Skeletal muscle cell (primary cell): ENCODE measurements at regions not wholly inside any gene's neighbourhood (a gene's known extent, or its start where the extent isn't known, plus 50 kb on each side); places are given as distances from the start of the nearest gene placed in this dataset.
A peak's percentile ranks its signal among the peaks of the same experiment; 100 is the strongest.

Experiments used
- DNase-seq: peaks from one replicate; pipeline ENCODE4 v3.0.0-alpha.2; 2010; ENCODE audit warnings: low read depth
- H3K4me3 ChIP-seq: 2 replicates; pipeline ENCODE4 v1.5.1; 2011; ENCODE audit warnings: low read depth, mild to moderate bottlenecking, control low read depth, low read length, moderate library complexity

DNA sequence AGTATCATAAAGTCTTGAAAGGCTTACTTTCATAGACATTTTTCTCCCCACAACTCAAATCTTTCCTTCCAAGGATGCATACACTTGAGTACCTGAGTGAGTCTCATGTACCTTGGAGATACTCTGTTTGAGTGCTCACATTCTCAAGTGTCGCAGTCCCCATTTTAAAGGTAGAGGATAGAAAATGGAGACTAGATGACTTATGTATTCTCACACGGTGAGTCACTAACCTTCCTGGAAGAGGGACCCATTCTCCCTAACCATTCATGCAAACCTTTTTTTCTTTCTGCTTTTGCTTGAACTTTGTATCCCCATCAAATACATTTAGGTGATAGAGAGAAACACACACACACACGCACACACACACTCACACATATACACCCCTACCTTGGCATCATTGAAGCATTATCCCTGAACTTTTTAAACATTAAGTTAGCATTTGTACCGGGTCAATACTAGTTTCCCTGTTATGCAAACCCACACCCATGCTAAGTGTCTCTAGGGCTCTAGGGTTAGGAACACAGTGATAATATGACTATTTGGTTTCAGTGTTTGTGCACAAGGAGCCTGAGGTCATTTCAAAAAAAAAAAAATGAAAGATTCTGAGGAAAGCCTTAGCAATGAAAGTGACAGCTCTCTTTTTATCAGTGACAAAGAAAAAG, 236.2 kb downstream of the IKZF2 start:
- DNase-seq: no peak
- no peak overlapping the region for H3K4me3 ChIP-seq

DNA sequence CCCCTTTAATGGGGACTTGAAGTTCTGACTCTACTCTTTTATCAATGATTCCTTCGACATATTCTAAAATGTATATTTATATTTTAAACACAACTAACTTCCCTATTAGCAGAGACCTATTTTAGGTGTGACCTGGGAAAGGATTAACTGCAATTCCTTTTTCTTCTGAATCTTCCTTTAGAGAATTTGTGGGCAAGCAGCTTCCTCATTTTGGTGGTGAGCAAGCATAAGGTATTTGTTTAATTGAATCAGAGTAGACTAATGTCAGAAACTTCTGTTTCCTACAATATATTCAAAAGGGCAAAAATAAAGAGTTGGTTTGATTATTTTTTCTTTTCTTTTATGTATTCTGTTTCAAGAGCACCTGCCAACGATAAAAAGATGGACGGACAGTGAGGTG, 237.0 kb downstream of the IKZF2 start:
- H3K4me3 ChIP-seq: no peak overlapping the region
- DNase-seq: no peak

DNA sequence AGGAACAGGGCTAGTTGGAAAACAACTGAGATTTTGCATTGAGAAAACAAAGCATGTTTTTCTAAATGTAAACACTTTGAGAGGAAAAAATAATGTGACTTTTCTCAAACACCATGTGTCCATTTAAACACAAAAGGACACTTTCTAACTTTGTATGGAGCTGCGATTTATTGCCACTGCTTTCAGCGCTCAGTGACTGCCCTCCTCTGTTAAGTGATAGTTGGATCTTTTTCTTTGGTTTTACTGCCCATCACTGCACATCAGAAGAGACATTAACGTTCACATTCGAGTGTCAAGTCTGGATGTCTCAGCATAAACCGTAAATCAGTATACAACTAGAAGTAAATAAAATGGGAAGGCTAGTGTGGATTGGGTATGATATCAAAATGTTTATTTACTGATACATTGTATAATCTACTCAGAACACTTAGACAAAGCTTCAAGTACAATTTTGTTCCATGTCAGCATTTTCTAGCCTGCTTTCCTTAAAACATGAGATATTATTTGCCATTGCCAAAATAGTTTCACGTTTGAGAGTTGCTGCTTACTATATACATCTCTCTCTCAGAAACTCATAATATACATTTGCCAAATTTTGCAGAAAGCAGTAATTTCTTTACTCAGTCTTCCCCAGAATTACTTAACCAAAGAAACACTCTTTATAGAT, 237.6 kb downstream of the IKZF2 start:
- DNase-seq: no peak
- H3K4me3 ChIP-seq: no peak overlapping the region

- H3K4me3 ChIP-seq: no peak overlapping the region
Observed at GRCh38 chr2:212912445-212913103, 238.8 kb downstream of the IKZF2 start.

GRCh38 chr2:212911011-212911410, 240.4 kb downstream of the IKZF2 start:
- no peak for DNase-seq

More at GRCh38 chr2:212912445-212913103, 238.8 kb downstream of the IKZF2 start:
- DNase-seq: peak; percentile 57

DNA sequence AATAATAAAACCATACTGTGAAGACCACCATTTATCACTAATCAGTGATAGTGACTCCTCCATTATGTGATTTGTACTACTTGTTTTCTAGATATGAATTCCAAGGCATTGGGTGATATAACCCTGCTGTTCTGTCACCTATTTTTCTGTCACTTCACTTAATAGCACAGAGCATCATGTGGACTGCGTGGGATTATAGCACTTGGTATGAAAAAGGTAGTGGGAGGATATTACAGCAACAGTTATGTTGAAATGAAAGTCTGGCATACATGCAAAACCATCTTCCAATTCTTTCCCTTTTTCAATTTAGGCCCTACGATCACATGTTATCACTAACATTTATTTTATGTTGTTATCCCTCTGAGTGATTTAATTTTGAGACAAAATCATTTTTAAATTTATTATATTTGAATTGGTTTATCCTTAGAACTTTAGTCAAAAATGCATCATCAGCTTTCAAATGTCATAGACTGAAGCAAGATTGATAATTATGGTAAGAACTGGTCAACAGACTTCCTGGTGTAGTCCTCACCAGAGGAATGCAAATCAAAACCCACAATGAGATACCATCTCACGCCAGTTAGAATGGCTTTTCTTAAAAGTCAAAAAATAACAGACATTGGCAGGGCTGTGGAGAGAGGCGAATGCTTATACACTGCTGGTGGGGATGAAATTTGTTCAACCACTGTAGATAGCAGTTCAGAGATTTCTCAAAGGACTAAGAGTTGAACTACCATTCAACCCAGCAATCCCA, 242.6 kb downstream of the IKZF2 start:
- no peak for DNase-seq
- no peak overlapping the region for H3K4me3 ChIP-seq

More at GRCh38 chr2:212911011-212911410, 240.4 kb downstream of the IKZF2 start:
- H3K4me3 ChIP-seq: no peak overlapping the region

GRCh38 chr2:212908031-212908430, 243.4 kb downstream of the IKZF2 start:
- no peak for DNase-seq
- no peak overlapping the region for H3K4me3 ChIP-seq

GRCh38 chr2:212906620-212907019, 244.8 kb downstream of the IKZF2 start:
- no peak overlapping the region for H3K4me3 ChIP-seq
- no peak for DNase-seq

- H3K4me3 ChIP-seq: no peak overlapping the region
- peak; percentile 81 for DNase-seq
Observed at GRCh38 chr2:212905640-212906201, 245.7 kb downstream of the IKZF2 start.

GRCh38 chr2:212904646-212905045, 246.8 kb downstream of the IKZF2 start:
- no peak for DNase-seq
- H3K4me3 ChIP-seq: no peak overlapping the region

DNA sequence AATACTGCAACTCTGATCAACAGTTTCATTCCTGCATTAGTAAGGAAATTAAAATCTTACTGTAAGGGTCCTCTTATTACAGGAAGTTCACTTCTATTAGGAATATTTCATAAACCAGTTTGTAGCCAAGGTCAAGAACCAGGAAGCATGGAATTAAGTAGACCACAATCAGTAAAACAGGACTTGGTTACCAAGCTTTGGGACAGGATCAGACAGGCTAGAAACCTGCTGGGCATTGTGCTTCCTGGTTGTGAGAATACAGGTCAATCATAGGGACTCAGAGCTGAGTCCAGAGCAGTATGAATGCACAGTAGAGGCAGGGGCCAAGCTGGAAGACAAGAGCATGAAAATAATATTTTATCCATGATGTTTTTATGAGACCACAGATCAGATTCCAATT, 248.0 kb downstream of the IKZF2 start:
- H3K4me3 ChIP-seq: no peak overlapping the region
- no peak for DNase-seq

DNA sequence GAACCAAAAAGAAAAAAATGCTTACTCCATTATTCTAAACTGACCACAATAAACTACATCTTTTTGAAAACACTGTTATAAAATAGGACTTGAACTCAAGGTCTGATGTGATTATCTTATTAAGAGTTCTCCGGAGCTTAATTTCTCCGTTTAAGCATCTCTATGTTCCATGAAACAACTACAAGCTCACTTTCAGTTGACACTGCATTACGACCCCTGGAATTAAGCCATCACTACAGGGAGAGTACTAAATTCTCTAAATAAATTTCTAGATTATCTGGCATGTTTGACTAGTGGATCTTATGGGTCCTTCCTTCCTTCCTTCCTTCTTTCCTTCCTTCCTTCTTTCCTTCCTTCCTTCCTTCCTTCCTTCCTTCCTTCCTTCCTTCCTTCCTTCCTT, 249.0 kb downstream of the IKZF2 start:
- no peak overlapping the region for H3K4me3 ChIP-seq
- no peak for DNase-seq

GRCh38 chr2:212901604-212902275, 249.7 kb downstream of the IKZF2 start:
- H3K4me3 ChIP-seq: no peak overlapping the region
- DNase-seq: no peak

DNA sequence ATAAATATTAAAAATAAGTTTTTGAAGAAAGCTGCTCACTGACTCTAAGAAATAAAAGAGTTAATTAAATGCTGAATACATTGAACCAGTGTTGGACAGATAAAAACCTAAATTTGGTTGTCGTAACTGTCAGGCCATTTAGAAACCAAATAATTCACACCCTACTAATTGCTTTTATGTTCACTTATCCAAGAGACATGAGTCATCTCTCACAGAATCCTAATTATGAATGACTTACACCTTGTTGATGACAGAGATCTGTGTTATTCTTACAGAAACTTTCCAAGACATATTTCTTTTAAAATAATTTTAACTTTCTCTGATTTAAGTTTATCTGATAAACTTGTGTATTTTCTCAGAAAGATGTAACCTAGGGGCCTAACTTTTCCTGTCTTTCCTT, 250.7 kb downstream of the IKZF2 start:
- no peak for DNase-seq
- H3K4me3 ChIP-seq: no peak overlapping the region

- H3K4me3 ChIP-seq: no peak overlapping the region
- no peak for DNase-seq
Observed at GRCh38 chr2:212898011-212898410, 253.4 kb downstream of the IKZF2 start.

DNA sequence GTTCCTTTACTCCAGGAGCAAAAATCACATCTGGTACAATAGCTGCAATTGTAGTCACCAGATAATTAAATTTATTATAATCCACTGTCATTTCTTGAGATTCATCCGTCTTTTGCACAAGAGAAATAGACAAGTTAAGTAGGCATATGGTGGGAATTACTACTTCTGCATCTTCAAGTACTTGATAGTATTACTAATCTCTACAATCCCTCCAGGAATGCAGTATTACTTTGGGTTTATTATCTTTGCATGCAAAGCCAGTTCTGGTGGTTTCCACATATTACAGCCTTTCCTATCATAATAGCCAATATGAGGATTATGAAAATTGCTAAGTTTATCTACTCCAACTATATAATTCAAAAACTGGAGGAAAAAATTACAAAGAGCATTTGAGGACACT, 254.1 kb downstream of the IKZF2 start:
- H3K4me3 ChIP-seq: no peak overlapping the region
- DNase-seq: no peak

DNA sequence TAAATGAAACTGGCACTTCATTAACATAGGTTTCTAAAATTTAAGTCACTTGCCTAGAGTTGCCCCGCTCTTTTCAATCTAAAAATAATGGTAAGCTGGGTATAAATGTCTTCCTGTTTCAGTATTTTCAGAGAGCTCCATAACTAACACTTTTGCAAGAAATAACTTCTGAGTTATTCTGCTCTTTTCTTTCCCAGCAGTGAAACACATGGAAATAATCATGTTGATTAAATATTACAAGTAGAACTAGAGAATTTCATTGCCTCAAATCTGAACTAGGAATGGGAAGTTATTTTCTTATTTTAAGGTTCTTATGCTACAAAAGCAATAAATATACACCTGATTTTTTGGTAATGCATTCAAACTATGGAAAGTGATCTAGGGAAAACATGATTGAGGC, 257.4 kb downstream of the IKZF2 start:
- H3K4me3 ChIP-seq: no peak overlapping the region
- DNase-seq: no peak

GRCh38 chr2:212893216-212893615, 258.2 kb downstream of the IKZF2 start:
- H3K4me3 ChIP-seq: no peak overlapping the region
- DNase-seq: no peak

DNA sequence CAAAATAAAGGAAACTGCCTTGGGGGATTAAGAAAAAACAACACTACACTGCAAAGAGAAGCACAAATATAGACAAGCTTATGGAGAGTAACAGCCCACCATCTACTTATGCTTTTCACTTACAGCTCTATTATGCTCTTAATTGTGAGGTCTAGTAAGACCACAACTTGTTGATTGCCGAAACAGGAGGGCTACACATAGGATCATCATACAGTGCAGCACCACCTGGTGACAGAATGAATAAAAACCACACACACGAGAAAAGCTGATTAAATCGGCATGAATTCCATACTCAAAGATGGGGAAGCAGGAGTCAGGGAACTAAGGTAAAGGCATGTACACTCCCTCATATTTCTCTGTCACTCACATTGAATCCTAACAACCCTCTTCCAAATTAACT, 259.2 kb downstream of the IKZF2 start:
- no peak overlapping the region for H3K4me3 ChIP-seq

More for the DNA sequence above, 259.2 kb downstream of the IKZF2 start:
- DNase-seq: peak; percentile 19
